Thyroid gland (tissue), 4 donors: ENCODE measurements at regions not wholly inside any gene's neighbourhood (a gene's known extent, or its start where the extent isn't known, plus 50 kb on each side); places are given as distances from the start of the nearest gene placed in this dataset.

Experiments used
- DNase-seq, 2 donors: peaks; one replicate each; pipeline ENCODE4 v3.0.0-alpha.2; 2019
- H3K27ac ChIP-seq, 3 donors: fragments of 200-600 bp; sonication (generic); 1 replicate in 2 of 3; 2 replicates in 1 of 3; pipeline ENCODE4 v1.5.1; 2016 to 2019; ENCODE audit warnings: mild to moderate bottlenecking in 1 of 3, moderate library complexity in 1 of 3
- H3K27me3 ChIP-seq: fragments of 200-600 bp; sonication (generic); one replicate; pipeline ENCODE4 v1.5.1; 2019
- H3K36me3 ChIP-seq, 2 donors: fragments of 200-600 bp; sonication (generic); one replicate each; pipeline ENCODE4 v1.5.1; 2016 to 2019
- H3K4me1 ChIP-seq, 2 donors: fragments of 200-600 bp; sonication (generic); one replicate each; pipeline ENCODE4 v1.5.1; 2017 to 2019
- H3K4me3 ChIP-seq, 3 donors: fragments of 200-600 bp; sonication (generic); replicated peaks in 1 of 3; 1 replicate in 2 of 3; 2 replicates in 1 of 3; pipeline ENCODE4 v1.5.1; 2016; ENCODE audit warnings: mild to moderate bottlenecking in 1 of 3
- H3K9me3 ChIP-seq: fragments of 200-600 bp; sonication (generic); one replicate; pipeline ENCODE4 v1.5.1; 2017
- CTCF ChIP-seq, 6 experiments: fragments of 200-600 bp in 3 of 6; fragments of 450-650 bp in 3 of 6; sonication (generic) in 3 of 6; IDR thresholded peaks; one replicate each; pipeline ENCODE4 v1.5.1; 2016 to 2019; ENCODE audit warnings: antibody characterized with exemption in 6 of 6, mild to moderate bottlenecking in 2 of 6, inconsistent platforms in 1 of 6, moderate library complexity in 1 of 6
- POLR2A ChIP-seq, 2 donors: fragments of 450-650 bp; IDR thresholded peaks; one replicate each; pipeline ENCODE4 v1.6.1; 2017; ENCODE audit warnings: antibody characterized with exemption in 2 of 2, mild to moderate bottlenecking in 2 of 2, moderate library complexity in 1 of 2
- WGBS, 2 donors: methylation state at CpG; one replicate each; pipeline ENCODE4 v1.1.5; 2017; 5-methylcytosine and 5-hydroxymethylcytosine counted together
- intact Hi-C: fragments of 100-400 bp; cut with DNase I; formaldehyde crosslinking; loops from one replicate; pipeline ENCODE4 v1.15.1; 2023

GRCh38 chr2:122100346-122100745, 344.9 kb downstream of the TSN start:
- TF ChIP-seq CTCF (IDR thresholded peaks at IDR 0.05): no peak
- intact Hi-C loops: no loop called here

GRCh38 chr2:122100756-122101155, 345.3 kb downstream of the TSN start:
- Histone ChIP-seq H3K27ac (no peak overlapping the region), H3K36me3 (no peaks in the 10 kb centered on the region), H3K9me3 (no peaks in the 10 kb centered on the region), H3K4me1 (no peaks in the 10 kb centered on the region), H3K4me3 (no peak overlapping the region), H3K27me3 (no peaks in the 10 kb centered on the region)
- intact Hi-C loops: no loop called here
- no peak for TF ChIP-seq POLR2A (IDR thresholded peaks at IDR 0.05)
- TF ChIP-seq CTCF (IDR thresholded peaks at IDR 0.05): no peak
- DNase-seq: no peak

More at GRCh38 chr2:122100346-122100745, 344.9 kb downstream of the TSN start:
- H3K36me3 ChIP-seq: no peaks in the 10 kb centered on the region
- H3K4me3 ChIP-seq: no peak overlapping the region
- no peaks in the 10 kb centered on the region for H3K4me1 ChIP-seq
- H3K9me3 ChIP-seq: no peaks in the 10 kb centered on the region
- H3K27ac ChIP-seq: no peak overlapping the region
- H3K27me3 ChIP-seq: no peaks in the 10 kb centered on the region
- DNase-seq: no peak
- WGBS, 2 donors: 73 to 74% methylated on average over 2 of the region's 2 CpGs

GRCh38 chr2:122101319-122101718, 345.9 kb downstream of the TSN start:
- no peak for DNase-seq
- Histone ChIP-seq H3K36me3 (no peaks in the 10 kb centered on the region), H3K4me1 (no peaks in the 10 kb centered on the region), H3K27me3 (no peaks in the 10 kb centered on the region), H3K27ac (no peak overlapping the region), H3K4me3 (no peak overlapping the region), H3K9me3 (no peaks in the 10 kb centered on the region)
- TF ChIP-seq CTCF (IDR thresholded peaks at IDR 0.05) (no peak), POLR2A (IDR thresholded peaks at IDR 0.05) (no peak)
- intact Hi-C loops: no loop called here
- WGBS, 2 donors: 85 to 96% methylated on average over 5 of the region's 5 CpGs

GRCh38 chr2:122105171-122105876, 349.9 kb downstream of the TSN start:
- intact Hi-C loops: no loop called here
- Histone ChIP-seq H3K27me3 (no peaks in the 10 kb centered on the region), H3K36me3 (no peaks in the 10 kb centered on the region), H3K27ac (no peak overlapping the region), H3K4me3 (no peak overlapping the region), H3K4me1 (no peaks in the 10 kb centered on the region), H3K9me3 (no peaks in the 10 kb centered on the region)
- no peak for TF ChIP-seq CTCF (IDR thresholded peaks at IDR 0.05)
- no peak for TF ChIP-seq POLR2A (IDR thresholded peaks at IDR 0.05)
- WGBS, 2 donors: 91 to 95% methylated on average over 2 of the region's 2 CpGs
- DNase-seq: no peak

- no peaks in the 10 kb centered on the region for H3K4me1 ChIP-seq
- H3K4me3 ChIP-seq: no peak overlapping the region
- no peaks in the 10 kb centered on the region for H3K36me3 ChIP-seq
- H3K9me3 ChIP-seq: no peaks in the 10 kb centered on the region
- no peak overlapping the region for H3K27ac ChIP-seq
- WGBS, 2 donors: 35 to 43% methylated on average over 3 of the region's 3 CpGs
- no peaks in the 10 kb centered on the region for H3K27me3 ChIP-seq
- intact Hi-C loops: no loop called here
- no peak for DNase-seq
- TF ChIP-seq POLR2A (IDR thresholded peaks at IDR 0.05): no peak
- TF ChIP-seq CTCF (IDR thresholded peaks at IDR 0.05): no peak
These were observed 350.4 kb downstream of the TSN start for GRCh38 chr2:122105877-122106206.
